ENCODE measurements at regions not wholly inside any gene's neighbourhood (a gene's known extent, or its start where the extent isn't known, plus 50 kb on each side); places are given as distances from the start of the nearest gene placed in this dataset.

DNA sequence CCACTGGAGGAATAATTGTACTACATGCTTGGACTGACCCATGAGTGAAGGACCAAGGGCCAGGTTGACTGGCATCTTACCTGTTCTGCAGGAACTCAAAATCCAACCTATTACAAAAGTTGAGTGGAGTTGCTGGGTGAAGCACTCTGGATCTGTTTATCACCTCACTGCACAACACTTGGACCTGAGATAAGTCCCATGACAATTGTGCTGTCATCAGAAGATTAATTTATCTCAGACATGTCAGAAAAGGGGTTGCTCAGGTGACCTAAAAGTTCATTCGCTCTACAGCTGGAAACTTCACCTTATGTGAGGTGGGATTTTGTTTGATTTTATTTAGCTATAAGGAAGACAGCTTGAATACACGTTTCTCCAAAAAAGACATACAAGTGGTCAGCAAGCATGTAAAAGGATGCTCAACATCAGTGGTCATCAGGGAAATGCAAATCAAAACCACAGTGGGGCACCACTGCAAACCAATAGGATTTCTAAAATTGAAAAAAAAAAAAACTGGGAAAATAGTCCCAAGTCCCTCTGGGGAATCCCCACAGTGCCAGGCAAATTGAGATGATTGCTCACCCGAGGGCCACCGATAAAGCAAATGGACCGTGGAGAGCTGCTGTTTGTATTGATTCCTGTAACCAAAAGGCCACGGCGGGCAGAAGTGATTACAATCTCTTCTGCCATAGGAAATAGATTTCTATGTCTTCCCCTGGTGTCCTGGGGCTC, 65.8 kb upstream of the SLC35F5 start (continued):
- TF ChIP-seq ZNF280A (IDR thresholded peaks at IDR 0.05; ENCODE audit: low read depth, partially characterized antibody), result no peak
- TF ChIP-seq ZC3H4 (CRISPR knock-in tag; IDR thresholded peaks at IDR 0.05; ENCODE audit: borderline replicate concordance), result no peak
- TF ChIP-seq, protein P1, sequence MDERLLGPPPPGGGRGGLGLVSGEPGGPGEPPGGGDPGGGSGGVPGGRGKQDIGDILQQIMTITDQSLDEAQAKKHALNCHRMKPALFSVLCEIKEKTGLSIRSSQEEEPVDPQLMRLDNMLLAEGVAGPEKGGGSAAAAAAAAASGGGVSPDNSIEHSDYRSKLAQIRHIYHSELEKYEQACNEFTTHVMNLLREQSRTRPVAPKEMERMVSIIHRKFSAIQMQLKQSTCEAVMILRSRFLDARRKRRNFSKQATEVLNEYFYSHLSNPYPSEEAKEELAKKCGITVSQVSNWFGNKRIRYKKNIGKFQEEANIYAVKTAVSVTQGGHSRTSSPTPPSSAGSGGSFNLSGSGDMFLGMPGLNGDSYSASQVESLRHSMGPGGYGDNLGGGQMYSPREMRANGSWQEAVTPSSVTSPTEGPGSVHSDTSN (CRISPR knock-in tag; IDR thresholded peaks at IDR 0.05; ENCODE audit: low read depth), result no peak
- TF ChIP-seq, protein P1 (tag; conservative IDR thresholded peaks at IDR 0.05; ENCODE audit: low read depth), result peak; percentile 85
- TF ChIP-seq TBL1XR1 (IDR thresholded peaks at IDR 0.05; ENCODE audit: low read length in 2 of 2), result no peak
- no peak for TF ChIP-seq U2AF2 (optimal IDR thresholded peaks at IDR 0.05; ENCODE audit: low read depth, low read length)
- TF ChIP-seq SAFB (IDR thresholded peaks at IDR 0.05; ENCODE audit: borderline replicate concordance, low read depth, low read length), result no peak
- no peak for TF ChIP-seq JUND (IDR thresholded peaks at IDR 0.05; ENCODE audit: borderline replicate concordance, low read depth, low read length)
- peak; percentile 37; the same call in 1 of the 3 replicates for TF ChIP-seq JUND (tag; IDR thresholded peaks at IDR 0.05; ENCODE audit: borderline replicate concordance, low read depth, low read length)
- no peak for TF ChIP-seq HNRNPUL1 (IDR thresholded peaks at IDR 0.05; ENCODE audit: low read length)
- TF ChIP-seq ZNF311 (CRISPR knock-in tag; IDR thresholded peaks at IDR 0.05), result no peak
- no peak for TF ChIP-seq ZNF511 (CRISPR knock-in tag; IDR thresholded peaks at IDR 0.05)
- TF ChIP-seq FUS (optimal IDR thresholded peaks at IDR 0.05; ENCODE audit: low read depth, low read length), result no peak
- peak; percentile 82 for TF ChIP-seq EP300 (IDR thresholded peaks at IDR 0.05; ENCODE audit: low read length)
- TF ChIP-seq DDX20 (tag; IDR thresholded peaks at IDR 0.05; ENCODE audit: low read depth), result no peak
- TF ChIP-seq XRCC5 (IDR thresholded peaks at IDR 0.05; ENCODE audit: low read depth, low read length), result no peak
- TF ChIP-seq BRCA1 (IDR thresholded peaks at IDR 0.05), result no peak
- TF ChIP-seq BRCA1 (CRISPR knock-in tag; IDR thresholded peaks at IDR 0.05), result no peak
- no peak for TF ChIP-seq BRD4 (IDR thresholded peaks at IDR 0.05)
- no peak for TF ChIP-seq ZNF668 (CRISPR knock-in tag; IDR thresholded peaks at IDR 0.05)
- no peak for TF ChIP-seq NFIX (CRISPR knock-in tag; IDR thresholded peaks at IDR 0.05; ENCODE audit: low read depth)
- TF ChIP-seq, protein P2, sequence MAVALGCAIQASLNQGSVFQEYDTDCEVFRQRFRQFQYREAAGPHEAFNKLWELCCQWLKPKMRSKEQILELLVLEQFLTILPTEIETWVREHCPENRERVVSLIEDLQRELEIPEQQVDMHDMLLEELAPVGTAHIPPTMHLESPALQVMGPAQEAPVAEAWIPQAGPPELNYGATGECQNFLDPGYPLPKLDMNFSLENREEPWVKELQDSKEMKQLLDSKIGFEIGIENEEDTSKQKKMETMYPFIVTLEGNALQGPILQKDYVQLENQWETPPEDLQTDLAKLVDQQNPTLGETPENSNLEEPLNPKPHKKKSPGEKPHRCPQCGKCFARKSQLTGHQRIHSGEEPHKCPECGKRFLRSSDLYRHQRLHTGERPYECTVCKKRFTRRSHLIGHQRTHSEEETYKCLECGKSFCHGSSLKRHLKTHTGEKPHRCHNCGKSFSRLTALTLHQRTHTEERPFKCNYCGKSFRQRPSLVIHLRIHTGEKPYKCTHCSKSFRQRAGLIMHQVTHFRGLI (CRISPR knock-in tag; IDR thresholded peaks at IDR 0.05), result no peak
- TF ChIP-seq SP2 (IDR thresholded peaks at IDR 0.05; ENCODE audit: extremely low read depth, low read depth, low read length, poor library complexity, severe bottlenecking), result no peak
- TF ChIP-seq RFX5 (IDR thresholded peaks at IDR 0.05; ENCODE audit: low read depth, low read length), result no peak
- TF ChIP-seq CEBPB (tag; IDR thresholded peaks at IDR 0.05), result no peak
